ENCODE measurements at regions not wholly inside any gene's neighbourhood (a gene's known extent, or its start where the extent isn't known, plus 50 kb on each side); places are given as distances from the start of the nearest gene placed in this dataset.

DNA sequence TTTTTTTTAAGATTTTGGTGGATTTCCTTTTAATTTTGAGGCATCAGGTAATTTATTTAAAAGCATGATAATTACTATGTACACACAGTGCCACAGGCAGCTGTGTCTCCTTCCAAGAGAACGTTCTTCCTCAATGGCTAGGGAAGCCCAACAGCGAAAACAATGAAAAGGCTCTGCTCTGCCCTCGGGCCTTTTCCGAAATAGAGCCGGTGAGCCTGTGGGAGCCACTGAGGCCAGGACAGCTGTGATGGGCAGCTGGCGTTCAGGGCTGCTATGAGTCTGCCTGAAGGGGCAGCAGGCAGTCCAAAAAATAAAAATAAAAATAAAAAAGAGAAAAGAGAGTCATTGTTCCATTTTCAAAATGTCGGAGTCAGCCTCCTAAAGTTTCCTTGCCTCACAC is 443.8 kb downstream of the KIF16B start:
- TF ChIP-seq, protein P1, sequence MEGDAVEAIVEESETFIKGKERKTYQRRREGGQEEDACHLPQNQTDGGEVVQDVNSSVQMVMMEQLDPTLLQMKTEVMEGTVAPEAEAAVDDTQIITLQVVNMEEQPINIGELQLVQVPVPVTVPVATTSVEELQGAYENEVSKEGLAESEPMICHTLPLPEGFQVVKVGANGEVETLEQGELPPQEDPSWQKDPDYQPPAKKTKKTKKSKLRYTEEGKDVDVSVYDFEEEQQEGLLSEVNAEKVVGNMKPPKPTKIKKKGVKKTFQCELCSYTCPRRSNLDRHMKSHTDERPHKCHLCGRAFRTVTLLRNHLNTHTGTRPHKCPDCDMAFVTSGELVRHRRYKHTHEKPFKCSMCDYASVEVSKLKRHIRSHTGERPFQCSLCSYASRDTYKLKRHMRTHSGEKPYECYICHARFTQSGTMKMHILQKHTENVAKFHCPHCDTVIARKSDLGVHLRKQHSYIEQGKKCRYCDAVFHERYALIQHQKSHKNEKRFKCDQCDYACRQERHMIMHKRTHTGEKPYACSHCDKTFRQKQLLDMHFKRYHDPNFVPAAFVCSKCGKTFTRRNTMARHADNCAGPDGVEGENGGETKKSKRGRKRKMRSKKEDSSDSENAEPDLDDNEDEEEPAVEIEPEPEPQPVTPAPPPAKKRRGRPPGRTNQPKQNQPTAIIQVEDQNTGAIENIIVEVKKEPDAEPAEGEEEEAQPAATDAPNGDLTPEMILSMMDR (conservative IDR thresholded peaks at IDR 0.05): no peak
- no peak for DNase-seq (ENCODE audit: extremely low spot score, unreplicated experiment)
- Mint-ChIP-seq H3K36me3 (peaks cover 4% of the 10 kb centered on the region), H3K9me3 (peaks cover 6% of the 10 kb centered on the region), H3K4me3 (no peak overlapping the region), H3K27me3 (no peaks in the 10 kb centered on the region), H3K4me1 (ENCODE audit: unreplicated experiment) (no peaks in the 10 kb centered on the region), H3K27ac (no peak overlapping the region)

DNA sequence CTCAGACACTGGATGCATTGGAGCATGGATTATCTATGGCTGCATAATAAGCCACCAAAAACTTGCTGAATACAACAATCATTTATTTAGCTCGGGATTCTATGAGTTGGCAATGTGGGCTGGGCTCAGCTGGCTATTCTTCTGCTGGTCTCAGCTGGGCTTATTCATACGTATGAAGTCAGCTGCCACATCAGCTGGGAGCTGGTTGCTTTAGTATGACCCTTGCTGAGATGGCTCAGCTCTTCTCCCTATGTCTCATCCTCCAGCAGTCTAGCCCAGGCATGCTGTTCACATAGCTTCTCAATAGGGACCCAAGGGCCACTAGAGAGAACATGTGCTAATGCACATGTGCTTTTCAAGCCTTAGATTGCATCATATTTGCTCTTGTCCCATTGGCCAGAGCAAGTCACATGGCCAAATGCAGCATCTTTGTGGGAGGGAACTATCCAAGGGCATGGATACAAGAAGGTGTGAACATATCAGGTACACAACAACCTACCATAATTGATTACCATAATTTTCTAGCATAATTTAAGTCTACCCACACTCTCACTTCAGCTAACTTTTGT is 444.6 kb downstream of the KIF16B start:
- Mint-ChIP-seq H3K27ac (no peak overlapping the region), H3K27me3 (peaks cover 3% of the 10 kb centered on the region), H3K36me3 (peaks cover 4% of the 10 kb centered on the region), H3K4me1 (ENCODE audit: unreplicated experiment) (no peaks in the 10 kb centered on the region), H3K9me3 (peaks cover 6% of the 10 kb centered on the region), H3K4me3 (no peak overlapping the region)
- TF ChIP-seq, protein P1 (conservative IDR thresholded peaks at IDR 0.05): no peak
- no peak for DNase-seq (ENCODE audit: extremely low spot score, unreplicated experiment)

DNA sequence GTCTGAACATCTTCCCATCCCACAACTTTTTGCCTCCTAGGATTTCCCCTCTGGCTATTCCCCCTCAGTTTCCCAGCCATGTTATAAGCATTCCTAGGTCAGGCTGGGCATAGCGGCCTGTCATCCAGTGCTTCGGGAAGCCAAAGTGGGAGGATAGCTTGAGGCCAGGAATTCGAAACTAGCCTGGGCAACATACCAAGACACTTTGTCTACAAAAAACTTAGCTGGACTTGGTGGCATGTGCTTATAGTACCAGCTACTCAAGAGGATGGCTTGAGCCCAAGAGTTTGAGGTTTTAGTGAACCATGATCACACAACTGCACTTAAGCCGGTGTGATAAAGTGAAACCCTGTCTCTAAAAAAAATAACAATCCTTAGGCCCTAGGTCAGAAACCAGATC is 447.4 kb downstream of the KIF16B start:
- DNase-seq (ENCODE audit: extremely low spot score, unreplicated experiment): no peak
- TF ChIP-seq, protein P1 (conservative IDR thresholded peaks at IDR 0.05): no peak
- no peak overlapping the region for H3K4me3 Mint-ChIP-seq
- H3K27me3 Mint-ChIP-seq: peaks cover 3% of the 10 kb centered on the region
- no peaks in the 10 kb centered on the region for H3K4me1 Mint-ChIP-seq (ENCODE audit: unreplicated experiment)
- H3K27ac Mint-ChIP-seq: no peak overlapping the region
- peaks cover 6% of the 10 kb centered on the region for H3K9me3 Mint-ChIP-seq
- peaks cover 4% of the 10 kb centered on the region for H3K36me3 Mint-ChIP-seq

DNA sequence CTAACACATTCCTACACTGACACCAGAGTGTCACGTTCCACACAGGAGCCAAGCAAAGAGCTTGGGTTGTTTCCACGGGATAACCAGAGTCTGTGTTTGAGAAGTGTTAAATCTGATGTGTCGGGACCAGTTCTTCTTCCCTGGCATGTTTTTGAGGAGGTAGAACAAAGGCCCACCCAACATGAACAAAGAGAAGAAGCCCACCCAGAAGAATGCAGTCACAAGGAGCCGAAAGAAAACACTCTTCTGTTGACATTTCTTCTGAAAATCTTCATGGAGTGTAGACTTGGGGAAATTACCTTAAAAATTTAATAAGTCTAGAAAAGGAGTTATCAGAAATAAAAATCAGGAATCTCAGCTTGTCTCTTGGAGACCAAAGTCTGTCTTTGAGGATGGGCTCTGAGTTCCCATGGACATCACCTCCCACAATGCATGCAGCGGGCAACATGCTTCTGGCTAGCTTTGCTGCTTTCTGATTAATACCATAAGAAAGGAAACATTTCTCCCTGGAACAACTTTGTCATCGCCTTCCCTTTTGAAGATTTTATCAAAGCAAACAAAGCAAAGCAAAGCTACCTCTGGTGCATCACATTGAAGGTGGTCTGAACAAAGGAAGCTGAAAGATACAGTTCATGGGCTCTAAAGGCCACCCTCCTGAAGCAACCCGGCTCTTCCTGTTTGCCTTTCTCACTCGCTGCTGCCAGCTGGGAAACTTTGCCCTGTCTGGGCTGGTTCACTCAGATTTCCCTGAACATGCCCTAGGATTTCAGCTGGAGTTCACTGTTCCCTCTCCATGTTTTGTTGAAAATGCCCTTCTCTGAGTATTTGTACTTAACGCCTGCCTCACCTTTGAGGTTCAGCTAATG is 448.1 kb downstream of the KIF16B start:
- peaks cover 6% of the 10 kb centered on the region for H3K9me3 Mint-ChIP-seq
- TF ChIP-seq, protein P1 (conservative IDR thresholded peaks at IDR 0.05): no peak
- H3K36me3 Mint-ChIP-seq: peaks cover 4% of the 10 kb centered on the region
- no peak overlapping the region for H3K27ac Mint-ChIP-seq
- peaks cover 3% of the 10 kb centered on the region for H3K27me3 Mint-ChIP-seq
- no peaks in the 10 kb centered on the region for H3K4me1 Mint-ChIP-seq (ENCODE audit: unreplicated experiment)
- DNase-seq (ENCODE audit: extremely low spot score, unreplicated experiment): no peak
- no peak overlapping the region for H3K4me3 Mint-ChIP-seq

DNA sequence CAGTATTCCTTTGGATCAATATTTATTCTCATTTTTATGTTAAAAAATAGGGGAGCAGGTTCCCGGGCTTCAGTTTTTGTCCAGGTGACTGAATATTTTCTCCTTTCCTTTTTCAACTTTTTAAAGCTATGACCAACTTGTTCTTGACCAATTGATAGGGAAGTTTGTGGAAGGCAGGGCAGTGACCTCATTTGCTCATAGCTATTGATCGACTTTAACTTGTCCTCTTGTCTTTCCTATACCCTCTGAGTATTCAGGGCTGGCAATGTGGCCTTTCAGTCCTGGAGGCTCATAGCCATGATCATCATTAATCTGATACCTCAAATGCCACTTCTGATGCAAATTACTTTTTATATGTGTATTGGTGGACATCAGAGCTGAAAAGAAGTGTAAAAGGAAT is 448.8 kb downstream of the KIF16B start:
- H3K27ac Mint-ChIP-seq: no peak overlapping the region
- no peak overlapping the region for H3K4me3 Mint-ChIP-seq
- no peaks in the 10 kb centered on the region for H3K4me1 Mint-ChIP-seq (ENCODE audit: unreplicated experiment)
- no peak for DNase-seq (ENCODE audit: extremely low spot score, unreplicated experiment)
- TF ChIP-seq, protein P1 (conservative IDR thresholded peaks at IDR 0.05): no peak
- H3K36me3 Mint-ChIP-seq: peaks cover 4% of the 10 kb centered on the region
- H3K9me3 Mint-ChIP-seq: peaks cover 10% of the 10 kb centered on the region
- H3K27me3 Mint-ChIP-seq: peaks cover 3% of the 10 kb centered on the region
